ENCODE measurements at regions not wholly inside any gene's neighbourhood (a gene's known extent, or its start where the extent isn't known, plus 50 kb on each side); places are given as distances from the start of the nearest gene placed in this dataset.

GRCh38 chr10:125431149-125431548 lies 251.8 kb downstream of the TEX36 start:
- Histone ChIP-seq H3K9me3 (peaks cover 12% of the 10 kb centered on the region; the same call in 1 of the 3 replicates), H3K27ac (no peak overlapping the region), H3K4me3 (no peak overlapping the region), H3K4me1 (no peaks in the 10 kb centered on the region), H3K4me2 (no peak overlapping the region)
- DNase-seq (ENCODE audit: low read depth in 1 of 2, low spot score in 1 of 2) (no peak), ATAC-seq (no peak), FAIRE-seq (no peak)
- 10% methylated on average over 4 of the region's 4 CpGs for WGBS (ENCODE audit: missing lambda C conversion rate)
- POLR2A ChIA-PET = no interaction called here
- CTCF ChIA-PET = no interaction called here
- TF ChIP-seq RNF2 (IDR thresholded peaks at IDR 0.05; ENCODE audit: borderline replicate concordance, low read depth) (no peak), ESRRA (IDR thresholded peaks at IDR 0.05; ENCODE audit: borderline replicate concordance, low read length) (no peak), RARB (CRISPR knock-in tag; IDR thresholded peaks at IDR 0.05) (no peak), FOSB (CRISPR knock-in tag; IDR thresholded peaks at IDR 0.05) (no peak), ZC3H11A (IDR thresholded peaks at IDR 0.05) (no peak), CHD4 (IDR thresholded peaks at IDR 0.05; ENCODE audit: borderline replicate concordance) (no peak), ZNF302 (CRISPR knock-in tag; IDR thresholded peaks at IDR 0.05) (no peak), E2F6 (IDR thresholded peaks at IDR 0.05; ENCODE audit: borderline replicate concordance, low read depth) (no peak), REST (IDR thresholded peaks at IDR 0.05) (no peak), SMC3 (IDR thresholded peaks at IDR 0.05) (no peak), RCOR1 (IDR thresholded peaks at IDR 0.05; ENCODE audit: low read depth, low read length) (no peak), RAD21 (conservative IDR thresholded peaks at IDR 0.05 in 1 of 2, IDR thresholded peaks at IDR 0.05 in 1 of 2) (no peak), BHLHE40 (IDR thresholded peaks at IDR 0.05; ENCODE audit: low read depth, low read length) (no peak), PBX3 (IDR thresholded peaks at IDR 0.05) (no peak), USF2 (IDR thresholded peaks at IDR 0.05) (no peak), POLR2A (IDR thresholded peaks at IDR 0.05; ENCODE audit: low read length) (no peak), HOXB13 (CRISPR knock-in tag; IDR thresholded peaks at IDR 0.05; ENCODE audit: low read depth) (no peak)
- TF ChIP-seq, protein P1, sequence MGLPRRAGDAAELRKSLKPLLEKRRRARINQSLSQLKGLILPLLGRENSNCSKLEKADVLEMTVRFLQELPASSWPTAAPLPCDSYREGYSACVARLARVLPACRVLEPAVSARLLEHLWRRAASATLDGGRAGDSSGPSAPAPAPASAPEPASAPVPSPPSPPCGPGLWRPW (IDR thresholded peaks at IDR 0.05) = no peak
- TF ChIP-seq, protein P2, sequence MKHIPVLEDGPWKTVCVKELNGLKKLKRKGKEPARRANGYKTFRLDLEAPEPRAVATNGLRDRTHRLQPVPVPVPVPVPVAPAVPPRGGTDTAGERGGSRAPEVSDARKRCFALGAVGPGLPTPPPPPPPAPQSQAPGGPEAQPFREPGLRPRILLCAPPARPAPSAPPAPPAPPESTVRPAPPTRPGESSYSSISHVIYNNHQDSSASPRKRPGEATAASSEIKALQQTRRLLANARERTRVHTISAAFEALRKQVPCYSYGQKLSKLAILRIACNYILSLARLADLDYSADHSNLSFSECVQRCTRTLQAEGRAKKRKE (CRISPR knock-in tag; IDR thresholded peaks at IDR 0.05; ENCODE audit: low read depth) = no peak
- TF ChIP-seq, protein P3, sequence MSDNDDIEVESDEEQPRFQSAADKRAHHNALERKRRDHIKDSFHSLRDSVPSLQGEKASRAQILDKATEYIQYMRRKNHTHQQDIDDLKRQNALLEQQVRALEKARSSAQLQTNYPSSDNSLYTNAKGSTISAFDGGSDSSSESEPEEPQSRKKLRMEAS (IDR thresholded peaks at IDR 0.05) = no peak

- no peak overlapping the region for H3K4me2 ChIP-seq
- H3K27ac ChIP-seq = no peak overlapping the region
- DNase-seq (ENCODE audit: low read depth in 1 of 2, low spot score in 1 of 2) (no peak), FAIRE-seq (no peak), ATAC-seq (no peak)
- 43% methylated on average over 10 of the region's 10 CpGs for WGBS (ENCODE audit: missing lambda C conversion rate)
- peaks cover 8% of the 10 kb centered on the region; the same call in 1 of the 3 replicates for H3K9me3 ChIP-seq
- TF ChIP-seq HOXB5 (CRISPR knock-in tag; IDR thresholded peaks at IDR 0.05) (no peak), HMGXB4 (CRISPR knock-in tag; IDR thresholded peaks at IDR 0.05; ENCODE audit: borderline replicate concordance) (no peak)
- no peaks in the 10 kb centered on the region for H3K4me1 ChIP-seq
- POLR2A ChIA-PET = no interaction called here
- CTCF ChIA-PET = no interaction called here
- no peak overlapping the region for H3K4me3 ChIP-seq
Observed at GRCh38 chr10:125428054-125428453, 254.9 kb downstream of the TEX36 start.

Measured in A549 (cell line).